Left colon (tissue), 2 donors: ENCODE measurements at regions not wholly inside any gene's neighbourhood (a gene's known extent, or its start where the extent isn't known, plus 50 kb on each side); places are given as distances from the start of the nearest gene placed in this dataset.

ENCODE experiments used
- ATAC-seq: fragments of 200-7000 bp; cut with Tn5 transposase; one replicate; pipeline ENCODE4 v1.9.1; 2020; ENCODE audit warnings: mild to moderate bottlenecking, moderate library complexity
- DNase-seq, 2 donors: peaks; one replicate each; pipeline ENCODE4 v3.0.0-alpha.2; 2020
- intact Hi-C, 2 donors: fragments of 100-400 bp; cut with DNase I in 1 of 2; cut with micrococcal nuclease in 1 of 2; formaldehyde crosslinking; loops; one replicate each; pipeline versions ENCODE4 v1.11.2 to v1.14.0; 2022; cut with DNase I, micrococcal nuclease
- donor health status: DM: no; HTN: no; CAD: no.
- donor health status: DM: yes; HTN: yes; CAD: no.

GRCh38 chr7:134391223-134391622 is 67.7 kb downstream of the AKR1B1 start:
- intact Hi-C loops = no loop called here
- ATAC-seq = no peak
- no peak for DNase-seq

- no peak for ATAC-seq
- no peak for DNase-seq
- intact Hi-C loops = no loop called here
Observed at GRCh38 chr7:134388336-134389019, 70.4 kb downstream of the AKR1B1 start.

- DNase-seq (no peak), ATAC-seq (no peak)
- intact Hi-C loops = no loop called here
Observed at GRCh38 chr7:134378562-134378961, 61.8 kb upstream of the SLC35B4 start.

GRCh38 chr7:134376693-134377092 is 60.0 kb upstream of the SLC35B4 start:
- ATAC-seq (no peak), DNase-seq (no peak)
- intact Hi-C loops = no loop called here

- intact Hi-C loops = no loop called here
- DNase-seq (no peak), ATAC-seq (no peak)
Observed at GRCh38 chr7:134375206-134375605, 58.5 kb upstream of the SLC35B4 start.

- intact Hi-C loops = no loop called here
- DNase-seq = no peak
- ATAC-seq = no peak
Observed at GRCh38 chr7:134374791-134375190, 58.1 kb upstream of the SLC35B4 start.

GRCh38 chr7:134374291-134374690 is 57.6 kb upstream of the SLC35B4 start:
- intact Hi-C loops = no loop called here
- DNase-seq (no peak), ATAC-seq (peak; percentile 100)

GRCh38 chr7:134372858-134373257 is 56.1 kb upstream of the SLC35B4 start:
- DNase-seq = no peak
- no peak for ATAC-seq
- intact Hi-C loops = no loop called here

GRCh38 chr7:134371971-134372370 is 55.2 kb upstream of the SLC35B4 start:
- intact Hi-C loops = no loop called here

GRCh38 chr7:134371536-134371935 is 54.8 kb upstream of the SLC35B4 start:
- no peak for DNase-seq
- no peak for ATAC-seq
- intact Hi-C loops = no loop called here

More at GRCh38 chr7:134371971-134372370, 55.2 kb upstream of the SLC35B4 start:
- ATAC-seq (no peak), DNase-seq (no peak)

- intact Hi-C loops = no loop called here
- ATAC-seq (no peak), DNase-seq (no peak)
Observed at GRCh38 chr7:134370135-134370534, 53.4 kb upstream of the SLC35B4 start.

GRCh38 chr7:134368851-134369544 is 52.3 kb upstream of the SLC35B4 start:
- intact Hi-C loops = loop anchor here in 1 of 2 donors (10.0 kb wide), 1 partner anchor 224 kb away; no protein-coding TSS in a partner anchor
- ATAC-seq = peak; percentile 76
- DNase-seq = no peak

GRCh38 chr7:134367956-134368749 is 51.4 kb upstream of the SLC35B4 start:
- no peak for DNase-seq
- ATAC-seq = no peak
- intact Hi-C loops = loop anchor here in 1 of 2 donors (10.0 kb wide), 1 partner anchor 223 kb away; no protein-coding TSS in a partner anchor
